Smooth muscle cell (in vitro differentiated cells): ENCODE measurements at regions not wholly inside any gene's neighbourhood (a gene's known extent, or its start where the extent isn't known, plus 50 kb on each side); places are given as distances from the start of the nearest gene placed in this dataset.

Experiments
- DNase-seq: peaks from one replicate; lab custom pipeline; 2025; ENCODE audit not compliant: unreplicated experiment; lab: John Stamatoyannopoulos, UW
- H2AFZ ChIP-seq: fragments of 200-600 bp; sonication (generic); 2 replicates; pipeline ENCODE4 v1.6.0; 2016; ENCODE audit warnings: antibody characterized with exemption, low read depth, mild to moderate bottlenecking
- H3F3A ChIP-seq: fragments of 200-600 bp; sonication (generic); 2 replicates; pipeline ENCODE4 v1.6.0; 2017; ENCODE audit warnings: antibody characterized with exemption, low read depth
- H3K27ac ChIP-seq: fragments of 200-600 bp; sonication (generic); 2 replicates; pipeline ENCODE4 v1.5.1; 2016; ENCODE audit warnings: low read depth, mild to moderate bottlenecking
- H3K27me3 ChIP-seq: fragments of 200-600 bp; sonication (generic); 2 replicates; pipeline ENCODE4 v1.6.1; 2016; ENCODE audit warnings: low read depth, mild to moderate bottlenecking
- H3K36me3 ChIP-seq: fragments of 200-600 bp; sonication (generic); 2 replicates; pipeline ENCODE4 v1.5.1; 2016; ENCODE audit warnings: low read depth
- H3K4me1 ChIP-seq: fragments of 200-600 bp; sonication (generic); 2 replicates; pipeline ENCODE4 v1.5.1; 2016; ENCODE audit warnings: low read depth
- H3K4me2 ChIP-seq: fragments of 200-600 bp; sonication (generic); 2 replicates; pipeline ENCODE4 v1.6.0; 2016; ENCODE audit warnings: mild to moderate bottlenecking
- H3K4me3 ChIP-seq: fragments of 200-600 bp; sonication (generic); 2 replicates; pipeline ENCODE4 v1.5.1; 2016; ENCODE audit warnings: mild to moderate bottlenecking
- H3K79me2 ChIP-seq: fragments of 200-600 bp; sonication (generic); 2 replicates; pipeline ENCODE4 v1.6.0; 2016; ENCODE audit warnings: low read depth, mild to moderate bottlenecking
- H3K9ac ChIP-seq: fragments of 200-600 bp; sonication (generic); 2 replicates; pipeline ENCODE4 v1.6.0; 2016; ENCODE audit warnings: low read depth
- H3K9me3 ChIP-seq: fragments of 200-600 bp; sonication (generic); replicated peaks from 2 replicates; pipeline ENCODE4 v1.5.1; 2016; ENCODE audit warnings: low read depth
- H4K20me1 ChIP-seq: fragments of 200-600 bp; sonication (generic); 2 replicates; pipeline ENCODE4 v1.6.0; 2016; ENCODE audit warnings: low read depth
- CTCF ChIP-seq: fragments of 200-600 bp; sonication (generic); IDR thresholded peaks from 2 replicates; pipeline ENCODE4 v1.5.1; 2017; ENCODE audit warnings: borderline replicate concordance, mild to moderate bottlenecking, antibody characterized with exemption; ENCODE audit not compliant: insufficient read depth, poor library complexity, severe bottlenecking
- WGBS: methylation state at CpG from one replicate; pipeline ENCODE4 v1.1.7; 2016; ENCODE audit warnings: low lambda C conversion rate; 5-methylcytosine and 5-hydroxymethylcytosine counted together

GRCh38 chr5:53422539-53422938 is 57.9 kb upstream of the FST start:
- Histone ChIP-seq H3K9me3 (no peaks in the 10 kb centered on the region), H3K4me2 (no peak overlapping the region), H2AFZ (no peak overlapping the region), H3K36me3 (no peaks in the 10 kb centered on the region), H3K9ac (no peak overlapping the region), H3K27me3 (no peaks in the 10 kb centered on the region), H3K4me3 (no peak overlapping the region), H4K20me1 (no peaks in the 10 kb centered on the region), H3K79me2 (no peaks in the 10 kb centered on the region), H3K4me1 (peaks cover 26% of the 10 kb centered on the region), H3K27ac (no peak overlapping the region), H3F3A (no peaks in the 10 kb centered on the region)
- WGBS, result 89% methylated on average over 3 of the region's 3 CpGs
- no peak for TF ChIP-seq CTCF
- DNase-seq, result no peak

DNA sequence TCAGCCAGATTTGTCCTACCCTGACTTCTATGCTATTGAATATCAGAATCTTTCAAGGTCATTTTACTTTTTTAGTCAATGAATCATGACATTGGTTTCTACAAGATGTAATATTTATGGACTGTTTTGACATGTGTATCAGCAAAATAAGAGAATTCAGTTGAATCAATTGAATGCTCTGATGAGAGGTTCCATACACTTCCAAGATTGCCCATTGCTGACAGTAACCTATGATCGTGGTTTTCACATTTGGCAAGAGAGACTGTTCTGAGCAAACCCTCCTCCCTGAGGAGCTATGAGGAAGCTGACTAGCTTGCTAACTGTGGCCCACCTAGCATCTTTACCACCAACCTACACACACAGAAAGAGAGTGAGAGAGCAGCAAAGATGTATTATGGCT is 56.7 kb upstream of the FST start:
- H3K9ac ChIP-seq, result no peak overlapping the region
- DNase-seq, result no peak
- H3K4me2 ChIP-seq, result no peak overlapping the region
- H3K36me3 ChIP-seq, result no peaks in the 10 kb centered on the region
- no peak overlapping the region for H3K27ac ChIP-seq
- H3F3A ChIP-seq, result no peaks in the 10 kb centered on the region
- H3K4me1 ChIP-seq, result peaks cover 15% of the 10 kb centered on the region
- whole genome bisulfite sequencing, result 97% methylated on average over 1 of the region's 1 CpG
- no peaks in the 10 kb centered on the region for H3K9me3 ChIP-seq
- no peak overlapping the region for H3K4me3 ChIP-seq
- no peaks in the 10 kb centered on the region for H4K20me1 ChIP-seq
- no peaks in the 10 kb centered on the region for H3K79me2 ChIP-seq
- no peaks in the 10 kb centered on the region for H3K27me3 ChIP-seq
- TF ChIP-seq CTCF, result no peak
- H2AFZ ChIP-seq, result no peak overlapping the region

DNA sequence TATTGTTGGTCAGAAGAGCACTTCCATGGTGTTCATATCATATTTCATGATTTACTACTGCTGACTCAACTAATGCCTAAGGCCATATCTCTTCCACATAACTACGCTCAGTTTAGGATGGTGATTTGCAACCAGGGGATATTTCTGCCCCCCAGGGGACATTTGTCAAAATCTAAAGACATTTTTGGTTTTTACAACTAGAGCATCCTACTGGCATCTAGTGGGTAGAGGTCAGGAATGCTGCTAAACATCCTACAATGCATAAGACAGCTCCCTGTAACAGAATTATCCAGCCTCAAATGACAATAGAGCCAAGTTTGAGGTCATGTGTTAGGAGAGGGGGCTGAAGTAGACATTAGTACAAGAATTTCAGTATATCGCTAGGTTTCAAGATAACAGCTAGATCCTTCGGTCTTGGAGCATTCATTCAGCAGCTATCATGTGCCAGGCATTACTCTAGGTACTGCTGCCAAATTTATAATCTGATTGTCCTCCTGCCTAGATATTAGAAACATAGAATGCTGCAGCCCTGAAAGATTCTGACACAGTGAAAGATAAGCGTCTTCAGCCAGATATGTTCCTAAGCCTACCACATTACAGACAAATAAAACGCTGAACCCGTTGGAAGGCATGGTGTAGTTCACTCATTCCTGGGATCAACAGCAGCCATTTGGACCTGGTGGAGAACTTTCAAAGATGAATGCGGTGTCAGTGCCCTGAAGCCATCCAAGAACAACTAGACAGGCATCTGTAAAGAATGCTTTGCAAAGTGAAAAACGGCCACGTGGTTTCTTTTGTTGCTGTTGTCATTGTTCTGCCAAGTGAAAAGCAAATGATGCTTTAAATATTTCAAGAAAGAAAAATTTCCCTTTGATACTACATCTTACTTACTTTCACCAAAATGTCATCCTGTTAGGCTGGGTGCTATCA is 55.5 kb upstream of the FST start:
- H3K9ac ChIP-seq, result no peak overlapping the region
- no peak overlapping the region for H3K4me3 ChIP-seq
- H3K27me3 ChIP-seq, result no peaks in the 10 kb centered on the region
- no peaks in the 10 kb centered on the region for H3K79me2 ChIP-seq
- H3K27ac ChIP-seq, result no peak overlapping the region
- WGBS, result 64% methylated on average over 9 of the region's 9 CpGs
- no peaks in the 10 kb centered on the region for H3K36me3 ChIP-seq
- no peak for TF ChIP-seq CTCF
- H3K4me2 ChIP-seq, result no peak overlapping the region
- H3K9me3 ChIP-seq, result no peaks in the 10 kb centered on the region
- DNase-seq, result no peak
- no peak overlapping the region for H2AFZ ChIP-seq
- peaks cover 7% of the 10 kb centered on the region for H3K4me1 ChIP-seq
- H4K20me1 ChIP-seq, result no peaks in the 10 kb centered on the region
- no peaks in the 10 kb centered on the region for H3F3A ChIP-seq
